GM13976 (cell line): ENCODE measurements at regions not wholly inside any gene's neighbourhood (a gene's known extent, or its start where the extent isn't known, plus 50 kb on each side); places are given as distances from the start of the nearest gene placed in this dataset.

Source experiments
- DNase-seq: peaks from one replicate; pipeline ENCODE4 v3.0.0; 2012; ENCODE audit warnings: low spot score
- in situ Hi-C: fragments of 300-500 bp; cut with MboI; formaldehyde crosslinking; loops from one replicate; pipeline ENCODE4 v1.12.0; 2022; ENCODE audit warnings: low sequenced_read_pairs, mixed read lengths, inconsistent platforms; ENCODE audit not compliant: unreplicated experiment
- TF ChIP-seq, protein P1 (sequence below): IDR thresholded peaks from 2 replicates; pipeline ENCODE4 v1.5.1; 2012; ENCODE audit warnings: borderline replicate concordance, mild to moderate bottlenecking; ENCODE audit not compliant: insufficient read depth; ENCODE audit errors: extremely low read depth, missing control alignments, control extremely low read depth

DNA sequence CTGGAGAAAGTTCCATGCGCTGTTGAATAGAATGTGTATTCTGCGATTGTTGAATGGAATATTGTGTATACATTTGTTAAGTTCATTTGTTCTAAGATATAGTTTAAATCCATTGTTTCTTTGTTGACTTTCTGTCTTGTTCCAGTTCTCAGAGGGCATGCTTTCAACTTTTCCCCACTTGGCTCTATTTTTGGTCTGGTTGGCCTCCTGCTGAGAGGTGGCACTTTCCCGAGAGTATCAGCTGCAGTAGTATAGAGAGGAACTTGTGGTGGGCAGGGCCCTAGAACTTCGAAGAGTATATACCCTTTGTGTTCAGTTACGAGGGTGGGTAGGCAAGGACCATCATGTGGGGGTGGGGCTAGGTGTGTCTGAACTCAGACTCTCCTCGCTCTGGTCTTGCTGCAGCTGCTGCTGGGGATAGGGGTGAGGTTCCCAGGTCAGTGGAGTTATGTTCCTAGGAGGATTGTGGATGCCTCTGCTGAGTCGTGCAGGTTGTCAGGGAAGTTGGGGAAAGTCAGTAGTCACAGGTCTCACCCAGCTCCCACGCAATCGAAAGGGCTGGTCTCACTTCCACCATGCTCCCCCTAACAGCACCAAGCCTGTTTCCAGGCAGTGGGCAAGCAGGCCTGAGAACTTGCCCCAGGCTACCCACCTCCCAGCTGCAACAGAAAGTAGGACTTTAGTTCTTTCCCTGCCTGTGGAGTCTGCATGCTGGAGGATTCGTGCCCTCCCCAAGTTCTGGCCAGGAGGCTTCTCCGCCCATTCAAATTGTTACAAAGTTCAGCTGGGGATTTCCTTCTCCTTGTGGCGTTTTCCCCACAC is 118.9 kb upstream of the SSTR4 start:
- in situ Hi-C loops: no loop called here
- no peak for DNase-seq
- TF ChIP-seq, protein P1, sequence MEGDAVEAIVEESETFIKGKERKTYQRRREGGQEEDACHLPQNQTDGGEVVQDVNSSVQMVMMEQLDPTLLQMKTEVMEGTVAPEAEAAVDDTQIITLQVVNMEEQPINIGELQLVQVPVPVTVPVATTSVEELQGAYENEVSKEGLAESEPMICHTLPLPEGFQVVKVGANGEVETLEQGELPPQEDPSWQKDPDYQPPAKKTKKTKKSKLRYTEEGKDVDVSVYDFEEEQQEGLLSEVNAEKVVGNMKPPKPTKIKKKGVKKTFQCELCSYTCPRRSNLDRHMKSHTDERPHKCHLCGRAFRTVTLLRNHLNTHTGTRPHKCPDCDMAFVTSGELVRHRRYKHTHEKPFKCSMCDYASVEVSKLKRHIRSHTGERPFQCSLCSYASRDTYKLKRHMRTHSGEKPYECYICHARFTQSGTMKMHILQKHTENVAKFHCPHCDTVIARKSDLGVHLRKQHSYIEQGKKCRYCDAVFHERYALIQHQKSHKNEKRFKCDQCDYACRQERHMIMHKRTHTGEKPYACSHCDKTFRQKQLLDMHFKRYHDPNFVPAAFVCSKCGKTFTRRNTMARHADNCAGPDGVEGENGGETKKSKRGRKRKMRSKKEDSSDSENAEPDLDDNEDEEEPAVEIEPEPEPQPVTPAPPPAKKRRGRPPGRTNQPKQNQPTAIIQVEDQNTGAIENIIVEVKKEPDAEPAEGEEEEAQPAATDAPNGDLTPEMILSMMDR: no peak

DNA sequence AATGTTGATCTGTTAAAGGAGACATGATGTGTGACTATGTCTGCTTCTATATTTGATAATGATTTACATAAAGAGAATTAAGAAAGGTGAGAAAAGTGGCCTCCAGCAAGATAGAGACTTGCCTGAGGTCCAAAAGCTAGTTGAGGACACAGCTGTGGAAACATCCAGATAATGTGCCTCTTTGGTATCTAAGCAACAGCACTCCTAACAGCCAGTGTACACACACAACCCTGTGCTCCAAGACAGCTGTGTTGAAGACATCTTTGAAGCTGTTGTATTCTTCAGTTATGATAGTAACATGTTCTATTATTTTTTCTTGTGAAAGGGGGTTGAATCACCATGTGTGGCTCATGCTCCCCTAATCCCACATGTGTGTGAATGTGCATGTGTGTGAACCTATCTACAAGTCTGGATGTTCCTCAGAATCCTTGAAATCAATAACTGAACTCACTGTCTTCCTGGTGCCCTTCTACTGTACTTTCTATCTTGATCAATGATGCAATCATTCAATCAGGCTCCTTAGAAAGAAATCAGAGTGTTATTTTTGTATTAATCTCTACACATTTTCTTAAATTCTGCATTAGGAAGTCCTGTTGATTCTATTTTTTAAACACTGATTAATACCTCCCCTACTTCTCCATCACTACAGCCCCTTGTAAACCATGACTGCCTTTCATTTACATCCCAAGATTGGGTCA is 116.7 kb upstream of the SSTR4 start:
- no peak for DNase-seq

DNA sequence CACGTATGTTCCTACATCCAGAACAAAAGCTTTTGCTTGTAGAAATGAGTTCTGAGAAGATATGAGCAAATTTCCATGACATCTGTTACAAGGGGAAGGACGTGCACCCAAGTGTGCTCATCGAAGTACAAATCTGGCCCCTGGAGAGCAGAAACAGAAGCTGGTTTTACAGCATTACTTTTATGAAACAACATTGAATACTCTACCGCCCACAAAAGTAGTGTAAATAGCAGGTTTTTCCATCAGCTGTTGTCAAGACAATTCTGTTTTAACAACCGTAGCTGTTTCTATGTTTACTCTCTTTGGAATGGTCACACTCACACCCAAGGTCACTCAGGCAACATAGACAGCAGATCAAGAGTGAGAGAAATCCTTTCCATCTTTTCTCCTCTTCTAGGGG is 114.2 kb upstream of the SSTR4 start:
- DNase-seq: no peak
- TF ChIP-seq, protein P1: no peak
- in situ Hi-C loops: no loop called here

More for the DNA sequence above, 116.7 kb upstream of the SSTR4 start:
- TF ChIP-seq, protein P1: no peak
- in situ Hi-C loops: no loop called here

DNA sequence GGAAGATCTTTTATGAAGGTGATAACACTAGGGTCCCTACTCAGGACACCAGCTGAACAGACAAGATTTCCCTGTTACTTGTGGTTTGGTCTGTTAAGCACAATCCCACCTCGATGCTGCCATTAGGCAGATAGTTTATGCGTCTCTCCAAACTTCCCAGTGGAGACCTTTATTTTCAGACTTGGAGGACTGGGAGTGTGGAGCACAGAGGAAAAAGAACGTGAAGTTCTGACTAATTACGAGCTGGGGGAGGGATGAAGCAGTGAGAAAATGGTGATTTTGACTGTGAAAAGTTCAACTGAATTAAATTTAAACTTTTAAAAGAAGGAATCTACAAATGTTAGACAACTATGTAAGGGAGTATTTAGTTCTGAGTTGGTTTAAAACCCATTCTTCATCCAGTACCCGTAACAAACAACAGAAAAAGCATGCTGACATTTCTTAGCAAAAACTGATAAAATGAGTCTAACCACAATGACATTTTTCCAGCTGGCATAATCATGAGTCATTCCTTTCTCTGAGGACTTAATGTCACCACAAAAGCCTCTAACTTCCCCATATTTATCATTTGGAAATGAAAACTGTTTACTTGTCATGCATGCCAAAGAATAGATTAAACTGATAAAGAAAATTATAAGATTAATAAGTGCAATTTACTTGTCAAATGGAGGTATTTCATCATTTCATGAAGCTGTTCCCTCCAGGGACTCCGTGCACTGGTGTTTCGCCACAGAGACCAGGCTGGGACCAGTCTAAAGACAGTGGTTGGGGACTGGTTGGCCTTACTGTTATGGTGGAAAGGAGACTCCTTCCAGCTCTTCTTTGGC is 113.3 kb upstream of the SSTR4 start:
- TF ChIP-seq, protein P1: no peak
- in situ Hi-C loops: no loop called here
- no peak for DNase-seq

DNA sequence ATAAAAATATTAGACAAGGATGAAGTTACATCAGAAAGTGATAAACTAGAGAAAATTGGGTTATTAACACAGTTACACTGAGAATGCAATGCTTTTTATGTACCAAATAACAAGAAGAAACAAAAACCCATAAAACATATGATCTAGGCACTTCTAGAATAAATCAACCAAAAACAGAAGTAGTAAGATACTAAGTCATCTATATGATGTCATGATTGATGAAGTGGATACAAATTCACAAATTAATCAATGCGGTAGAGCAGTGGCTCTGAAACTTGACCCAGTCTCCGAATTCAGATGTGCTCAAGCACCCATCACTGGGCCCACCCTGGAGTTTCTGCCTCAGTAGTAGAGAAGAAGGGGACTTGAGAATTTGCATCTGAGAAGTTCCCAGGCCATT is 112.1 kb upstream of the SSTR4 start:
- in situ Hi-C loops: no loop called here
- DNase-seq: no peak
- TF ChIP-seq, protein P1: no peak

DNA sequence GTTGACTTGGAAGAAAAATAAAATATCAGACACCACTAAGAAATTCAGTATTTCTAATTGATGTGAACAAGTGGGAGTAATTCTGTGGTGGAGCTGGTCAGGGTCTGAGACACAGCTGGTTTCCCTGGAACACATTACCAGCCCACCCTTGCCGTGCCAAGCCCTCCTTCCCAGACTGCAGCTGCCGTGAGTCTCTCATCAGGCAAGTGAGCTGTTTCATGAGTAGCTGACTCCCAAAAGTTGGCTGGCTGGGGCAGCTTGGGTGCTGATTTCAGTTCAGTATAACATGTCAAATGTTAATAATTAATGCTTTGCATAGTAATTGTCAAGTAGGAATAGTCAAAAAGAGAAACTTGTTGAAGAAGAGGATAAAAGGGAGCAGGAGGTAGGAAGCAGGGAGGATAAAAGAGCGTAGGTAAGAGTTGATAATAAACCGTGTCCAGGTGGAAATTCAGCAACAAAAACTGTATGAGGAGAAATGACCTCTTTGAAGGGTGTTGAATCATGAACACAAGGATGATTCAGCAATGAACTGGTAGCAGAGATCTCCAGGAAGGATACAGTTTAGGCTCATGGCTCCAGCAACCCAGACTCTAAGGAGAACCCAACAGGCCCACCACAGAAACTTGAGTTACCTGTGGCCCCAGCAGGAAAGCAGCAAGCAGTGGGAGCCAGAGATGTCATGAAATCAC is 110.9 kb upstream of the SSTR4 start:
- DNase-seq: no peak
- in situ Hi-C loops: no loop called here
- TF ChIP-seq, protein P1: no peak
